Heart right ventricle (tissue), 16 donors: ENCODE measurements at regions not wholly inside any gene's neighbourhood (a gene's known extent, or its start where the extent isn't known, plus 50 kb on each side); places are given as distances from the start of the nearest gene placed in this dataset.

Experiments
- ATAC-seq, 8 donors: fragments of 200-7000 bp; cut with Tn5 transposase; one replicate each; pipeline ENCODE4 v1.9.1; 2020; ENCODE audit warnings: mild to moderate bottlenecking in 8 of 8, moderate library complexity in 8 of 8, moderate number of reproducible peaks in 1 of 8
- DNase-seq, 2 donors: peaks; one replicate each; pipeline ENCODE4 v3.0.0-alpha.2; 2020
- H3K27ac ChIP-seq, 10 donors: fragments of 200-600 bp; sonication (generic) in 2 of 10; one replicate each; pipeline versions ENCODE4 v1.5.0 to v1.8.0; 2020 to 2022; ENCODE audit warnings: mild to moderate bottlenecking in 3 of 10
- H3K27me3 ChIP-seq, 7 donors: fragments of 200-600 bp; one replicate each; pipeline ENCODE4 v1.8.0; 2021 to 2022; ENCODE audit warnings: mild to moderate bottlenecking in 2 of 7
- H3K36me3 ChIP-seq, 9 donors: fragments of 200-600 bp; sonication (generic) in 1 of 9; one replicate each; pipeline versions ENCODE4 v1.5.0 to v1.8.0; 2020 to 2022; ENCODE audit warnings: mild to moderate bottlenecking in 2 of 9
- H3K4me1 ChIP-seq, 9 donors: fragments of 200-600 bp; sonication (generic) in 1 of 9; one replicate each; pipeline versions ENCODE4 v1.5.0 to v1.8.0; 2020 to 2022; ENCODE audit warnings: mild to moderate bottlenecking in 4 of 9
- H3K4me3 ChIP-seq, 10 donors: fragments of 200-600 bp; sonication (generic) in 2 of 10; one replicate each; pipeline versions ENCODE4 v1.5.0 to v1.8.0; 2020 to 2022; ENCODE audit warnings: mild to moderate bottlenecking in 7 of 10, moderate library complexity in 2 of 10
- H3K9me3 ChIP-seq, 11 donors: fragments of 200-600 bp in 10 of 11; sonication (generic) in 2 of 11; one replicate each; pipeline versions ENCODE4 v1.5.0 to v1.8.0; 2013 to 2022; ENCODE audit warnings: mild to moderate bottlenecking in 2 of 11, control low read depth in 1 of 11, moderate library complexity in 1 of 11
- CTCF ChIP-seq, 9 donors: fragments of 200-600 bp; sonication (generic) in 2 of 9; IDR thresholded peaks; one replicate each; pipeline versions ENCODE4 v1.5.0 to v1.8.0; 2021 to 2022; ENCODE audit warnings: antibody characterized with exemption in 9 of 9, mild to moderate bottlenecking in 5 of 9, moderate library complexity in 1 of 9
- whole genome bisulfite sequencing, 2 donors: extraction: QIAGEN DNeasy Blood & Tissue Kit; methylation state at CpG; one replicate each; pipeline ENCODE4 v1.1.7; 2013; ENCODE audit warnings: inconsistent platforms in 1 of 2; 5-methylcytosine and 5-hydroxymethylcytosine counted together
- intact Hi-C, 10 donors: fragments of 100-400 bp; cut with DNase I; formaldehyde crosslinking; loops; one replicate each; pipeline versions ENCODE4 v1.11.1 to v1.14.2; 2022
- microRNA-seq, 2 donors: library from miRNA; unstranded; fragments of <30 nt; microRNA quantifications; one replicate each; pipeline ENCODE4 v1.2.0, GENCODE V29; 2021
- donor health status: Arrhythmogenic right ventricular cardiomyopathy.
- donor health status: ischemic (EF 13 %, LVEDD 7.1; RV severe dilation, severe dysfunction).
- donor health status: healthy with polysubstance abuse.
- donor health status: DM: no; HTN: yes; CAD: no.
- donor health status: DM: no; HTN: no; CAD: no.
- donor health status: ischemic (EF 25% LVEDD 6.9; RV normal size, moderate dysfunction).
- donor health status: ischemic (EF 25% LVEDD 5.7; RV mildly dilated, moderate dysfunction).
- donor health status: healthy.
- donor health status: DM: yes; HTN: yes; CAD: no.
- donor health status: Ischemic cardiomyopathy.
- donor health status: ischemic (EF 35%, LVEDD 5.7; RV mildly dilated, moderate dysfunction).
- donor health status: nonischemic (EF 11% LVEDD 7.7; RV severe dilation, severe dysfunction).
- donor health status: DM: yes; HTN: yes; CAD: no.
- donor health status: PGD.
- donor health status: ischemic (EF 29% LVEDD 5.4; RV normal size, mild dysfunction).
- donor health status: nonischemic (EF 23%, LVEDD 6.1; RV moderate dilation, normal function).

- no peak overlapping the region for H3K4me3 ChIP-seq
- 76 to 77% methylated on average over 10 of the region's 10 CpGs for WGBS, 2 donors
- TF ChIP-seq CTCF (IDR thresholded peaks at IDR 0.05): peak in 1 of 9 donors; percentile 16
- no peaks in the 10 kb centered on the region for H3K4me1 ChIP-seq
- H3K36me3 ChIP-seq: no peaks in the 10 kb centered on the region
- H3K9me3 ChIP-seq: no peaks in the 10 kb centered on the region
- no peaks in the 10 kb centered on the region for H3K27me3 ChIP-seq
- intact Hi-C loops: no loop called here
- no peak overlapping the region for H3K27ac ChIP-seq
- no peak for DNase-seq
- ATAC-seq: no peak
Observed at GRCh38 chr4:37188100-37188499, 56.4 kb upstream of the NWD2 start.

Small RNA genes lying in the stretch of these regions (microRNA-seq; reads per million reads assigned to microRNA genes)
- 0 reads per million in 2 donors for gene MIR1255B1
